ENCODE measurements at regions not wholly inside any gene's neighbourhood (a gene's known extent, or its start where the extent isn't known, plus 50 kb on each side); places are given as distances from the start of the nearest gene placed in this dataset.

- 96% methylated on average over 2 of the region's 2 CpGs for WGBS
- Histone ChIP-seq H3K27ac (ENCODE audit: low read depth in 1 of 2, low read length in 2 of 2) (peak overlapping the region; percentile 39 to 46), H3K4me1 (ENCODE audit: control insufficient read depth in 4 of 4, insufficient read depth in 4 of 4, low read length in 3 of 4) (peaks cover 2 to 20% (median 12%) of the 10 kb centered on the region in 4 donors)
Observed at GRCh38 chr2:18824915-18825314, 235.5 kb upstream of the NT5C1B start.

DNA sequence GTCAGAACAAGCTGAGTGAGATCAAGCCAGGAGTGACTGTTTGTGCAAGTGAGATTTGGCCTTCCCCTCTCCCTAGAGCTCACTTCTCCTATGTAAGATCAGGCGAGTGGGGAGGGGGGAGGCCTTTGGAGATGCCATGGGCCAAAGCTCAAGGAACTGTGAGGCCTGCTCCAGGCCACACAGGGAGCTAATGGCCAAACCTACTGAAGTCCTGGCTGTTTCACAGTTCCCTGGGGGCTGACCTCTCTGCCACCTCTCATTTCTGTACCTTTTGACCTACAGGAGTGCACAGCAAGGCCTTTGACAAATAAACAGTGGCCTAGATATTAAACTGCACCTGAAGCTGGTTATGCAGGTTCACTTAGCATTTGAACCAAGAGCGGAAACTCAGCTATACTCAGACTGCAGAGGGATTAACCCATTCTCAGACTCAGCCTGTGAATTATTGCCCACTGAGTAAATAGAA lies 235.0 kb upstream of the NT5C1B start:
- peak; percentile 59 for TF ChIP-seq YY1 (IDR thresholded peaks at IDR 0.05)
- TF ChIP-seq EGR1 (IDR thresholded peaks at IDR 0.05; ENCODE audit: low read depth in 2 of 2), result peak in 1 of 2 donors; percentile 27
- TF ChIP-seq, protein P1, sequence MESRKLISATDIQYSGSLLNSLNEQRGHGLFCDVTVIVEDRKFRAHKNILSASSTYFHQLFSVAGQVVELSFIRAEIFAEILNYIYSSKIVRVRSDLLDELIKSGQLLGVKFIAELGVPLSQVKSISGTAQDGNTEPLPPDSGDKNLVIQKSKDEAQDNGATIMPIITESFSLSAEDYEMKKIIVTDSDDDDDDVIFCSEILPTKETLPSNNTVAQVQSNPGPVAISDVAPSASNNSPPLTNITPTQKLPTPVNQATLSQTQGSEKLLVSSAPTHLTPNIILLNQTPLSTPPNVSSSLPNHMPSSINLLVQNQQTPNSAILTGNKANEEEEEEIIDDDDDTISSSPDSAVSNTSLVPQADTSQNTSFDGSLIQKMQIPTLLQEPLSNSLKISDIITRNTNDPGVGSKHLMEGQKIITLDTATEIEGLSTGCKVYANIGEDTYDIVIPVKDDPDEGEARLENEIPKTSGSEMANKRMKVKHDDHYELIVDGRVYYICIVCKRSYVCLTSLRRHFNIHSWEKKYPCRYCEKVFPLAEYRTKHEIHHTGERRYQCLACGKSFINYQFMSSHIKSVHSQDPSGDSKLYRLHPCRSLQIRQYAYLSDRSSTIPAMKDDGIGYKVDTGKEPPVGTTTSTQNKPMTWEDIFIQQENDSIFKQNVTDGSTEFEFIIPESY (IDR thresholded peaks at IDR 0.05), result peak; percentile 53
- TF ChIP-seq, protein P2, sequence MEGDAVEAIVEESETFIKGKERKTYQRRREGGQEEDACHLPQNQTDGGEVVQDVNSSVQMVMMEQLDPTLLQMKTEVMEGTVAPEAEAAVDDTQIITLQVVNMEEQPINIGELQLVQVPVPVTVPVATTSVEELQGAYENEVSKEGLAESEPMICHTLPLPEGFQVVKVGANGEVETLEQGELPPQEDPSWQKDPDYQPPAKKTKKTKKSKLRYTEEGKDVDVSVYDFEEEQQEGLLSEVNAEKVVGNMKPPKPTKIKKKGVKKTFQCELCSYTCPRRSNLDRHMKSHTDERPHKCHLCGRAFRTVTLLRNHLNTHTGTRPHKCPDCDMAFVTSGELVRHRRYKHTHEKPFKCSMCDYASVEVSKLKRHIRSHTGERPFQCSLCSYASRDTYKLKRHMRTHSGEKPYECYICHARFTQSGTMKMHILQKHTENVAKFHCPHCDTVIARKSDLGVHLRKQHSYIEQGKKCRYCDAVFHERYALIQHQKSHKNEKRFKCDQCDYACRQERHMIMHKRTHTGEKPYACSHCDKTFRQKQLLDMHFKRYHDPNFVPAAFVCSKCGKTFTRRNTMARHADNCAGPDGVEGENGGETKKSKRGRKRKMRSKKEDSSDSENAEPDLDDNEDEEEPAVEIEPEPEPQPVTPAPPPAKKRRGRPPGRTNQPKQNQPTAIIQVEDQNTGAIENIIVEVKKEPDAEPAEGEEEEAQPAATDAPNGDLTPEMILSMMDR (IDR thresholded peaks at IDR 0.05; ENCODE audit: low read depth, low read length, missing input control), result no peak
- TF ChIP-seq, protein P3, sequence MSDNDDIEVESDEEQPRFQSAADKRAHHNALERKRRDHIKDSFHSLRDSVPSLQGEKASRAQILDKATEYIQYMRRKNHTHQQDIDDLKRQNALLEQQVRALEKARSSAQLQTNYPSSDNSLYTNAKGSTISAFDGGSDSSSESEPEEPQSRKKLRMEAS (IDR thresholded peaks at IDR 0.05), result peak; percentile 55
- TF ChIP-seq RXRA (IDR thresholded peaks at IDR 0.05), result peak; percentile 97
- TF ChIP-seq RAD21 (IDR thresholded peaks at IDR 0.05), result peak; percentile 53 to 61
- TF ChIP-seq FOXA2 (IDR thresholded peaks at IDR 0.05), result peak; percentile 50
- TF ChIP-seq JUND (IDR thresholded peaks at IDR 0.05), result peak in 1 of 2 donors; percentile 63
- TF ChIP-seq HNF4G (IDR thresholded peaks at IDR 0.05), result peak; percentile 44
- peak; percentile 90 for TF ChIP-seq SP1 (IDR thresholded peaks at IDR 0.05)
- TF ChIP-seq, protein P4, sequence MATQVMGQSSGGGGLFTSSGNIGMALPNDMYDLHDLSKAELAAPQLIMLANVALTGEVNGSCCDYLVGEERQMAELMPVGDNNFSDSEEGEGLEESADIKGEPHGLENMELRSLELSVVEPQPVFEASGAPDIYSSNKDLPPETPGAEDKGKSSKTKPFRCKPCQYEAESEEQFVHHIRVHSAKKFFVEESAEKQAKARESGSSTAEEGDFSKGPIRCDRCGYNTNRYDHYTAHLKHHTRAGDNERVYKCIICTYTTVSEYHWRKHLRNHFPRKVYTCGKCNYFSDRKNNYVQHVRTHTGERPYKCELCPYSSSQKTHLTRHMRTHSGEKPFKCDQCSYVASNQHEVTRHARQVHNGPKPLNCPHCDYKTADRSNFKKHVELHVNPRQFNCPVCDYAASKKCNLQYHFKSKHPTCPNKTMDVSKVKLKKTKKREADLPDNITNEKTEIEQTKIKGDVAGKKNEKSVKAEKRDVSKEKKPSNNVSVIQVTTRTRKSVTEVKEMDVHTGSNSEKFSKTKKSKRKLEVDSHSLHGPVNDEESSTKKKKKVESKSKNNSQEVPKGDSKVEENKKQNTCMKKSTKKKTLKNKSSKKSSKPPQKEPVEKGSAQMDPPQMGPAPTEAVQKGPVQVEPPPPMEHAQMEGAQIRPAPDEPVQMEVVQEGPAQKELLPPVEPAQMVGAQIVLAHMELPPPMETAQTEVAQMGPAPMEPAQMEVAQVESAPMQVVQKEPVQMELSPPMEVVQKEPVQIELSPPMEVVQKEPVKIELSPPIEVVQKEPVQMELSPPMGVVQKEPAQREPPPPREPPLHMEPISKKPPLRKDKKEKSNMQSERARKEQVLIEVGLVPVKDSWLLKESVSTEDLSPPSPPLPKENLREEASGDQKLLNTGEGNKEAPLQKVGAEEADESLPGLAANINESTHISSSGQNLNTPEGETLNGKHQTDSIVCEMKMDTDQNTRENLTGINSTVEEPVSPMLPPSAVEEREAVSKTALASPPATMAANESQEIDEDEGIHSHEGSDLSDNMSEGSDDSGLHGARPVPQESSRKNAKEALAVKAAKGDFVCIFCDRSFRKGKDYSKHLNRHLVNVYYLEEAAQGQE (IDR thresholded peaks at IDR 0.05), result peak; percentile 54
- TF ChIP-seq, protein P5, sequence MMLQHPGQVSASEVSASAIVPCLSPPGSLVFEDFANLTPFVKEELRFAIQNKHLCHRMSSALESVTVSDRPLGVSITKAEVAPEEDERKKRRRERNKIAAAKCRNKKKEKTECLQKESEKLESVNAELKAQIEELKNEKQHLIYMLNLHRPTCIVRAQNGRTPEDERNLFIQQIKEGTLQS (IDR thresholded peaks at IDR 0.05), result no peak
- TF ChIP-seq HNF4A (conservative IDR thresholded peaks at IDR 0.05), result peak; percentile 84
- TF ChIP-seq NR2F2 (IDR thresholded peaks at IDR 0.05), result peak; percentile 70
- TF ChIP-seq FOXA1 (IDR thresholded peaks at IDR 0.05), result no peak
- TF ChIP-seq GABPA (IDR thresholded peaks at IDR 0.05 in 1 of 2, conservative IDR thresholded peaks at IDR 0.05 in 1 of 2), result peak in 1 of 2 donors; percentile 13
- TF ChIP-seq TAF1 (conservative IDR thresholded peaks at IDR 0.05), result no peak
- H3K27ac ChIP-seq (ENCODE audit: low read depth in 1 of 2, low read length in 2 of 2), result peak overlapping the region; percentile 39 to 46

More at GRCh38 chr2:18824915-18825314, 235.5 kb upstream of the NT5C1B start:
- H3K9me3 ChIP-seq (ENCODE audit: control insufficient read depth in 4 of 4, low read length in 3 of 4), result no peaks in the 10 kb centered on the region
- no peak overlapping the region for H3K4me3 ChIP-seq (ENCODE audit: low read depth in 1 of 3, low read length in 3 of 3)
- TF ChIP-seq NR2F2 (IDR thresholded peaks at IDR 0.05) (no peak), GABPA (IDR thresholded peaks at IDR 0.05 in 1 of 2, conservative IDR thresholded peaks at IDR 0.05 in 1 of 2) (no peak), FOXA2 (IDR thresholded peaks at IDR 0.05) (no peak), HNF4A (conservative IDR thresholded peaks at IDR 0.05) (no peak), RAD21 (IDR thresholded peaks at IDR 0.05) (no peak), EGR1 (IDR thresholded peaks at IDR 0.05; ENCODE audit: low read depth in 2 of 2) (no peak)
- no peaks in the 10 kb centered on the region for H3K36me3 ChIP-seq (ENCODE audit: control insufficient read depth in 4 of 4, insufficient read depth in 3 of 4, low read depth in 1 of 4, low read length in 3 of 4)
- H3K9ac ChIP-seq (ENCODE audit: low read depth in 1 of 2, low read length in 2 of 2), result no peak overlapping the region
- H3K27me3 ChIP-seq (ENCODE audit: control insufficient read depth in 4 of 4, insufficient read depth in 4 of 4, low read length in 3 of 4), result no peaks in the 10 kb centered on the region
- DNase-seq (ENCODE audit: low spot score), result no peak

More for the DNA sequence above, 235.0 kb upstream of the NT5C1B start:
- Histone ChIP-seq H3K4me3 (ENCODE audit: low read depth in 1 of 3, low read length in 3 of 3) (no peak overlapping the region), H3K36me3 (ENCODE audit: control insufficient read depth in 4 of 4, insufficient read depth in 3 of 4, low read depth in 1 of 4, low read length in 3 of 4) (no peaks in the 10 kb centered on the region), H3K27me3 (ENCODE audit: control insufficient read depth in 4 of 4, insufficient read depth in 4 of 4, low read length in 3 of 4) (no peaks in the 10 kb centered on the region), H3K9me3 (ENCODE audit: control insufficient read depth in 4 of 4, low read length in 3 of 4) (no peaks in the 10 kb centered on the region), H3K4me1 (ENCODE audit: control insufficient read depth in 4 of 4, insufficient read depth in 4 of 4, low read length in 3 of 4) (peaks cover 2 to 20% (median 12%) of the 10 kb centered on the region in 4 donors), H3K9ac (ENCODE audit: low read depth in 1 of 2, low read length in 2 of 2) (no peak overlapping the region)
- 33% methylated on average over 2 of the region's 2 CpGs for WGBS
- DNase-seq (ENCODE audit: low spot score), result no peak

All from liver (tissue), 8 donors.